ENCODE measurements at regions not wholly inside any gene's neighbourhood (a gene's known extent, or its start where the extent isn't known, plus 50 kb on each side); places are given as distances from the start of the nearest gene placed in this dataset.
A peak's percentile ranks its signal among the peaks of the same experiment; 100 is the strongest.
"Not testable (repeated sequence)": the region's sequence is repeated elsewhere in the genome, so short reads cannot be mapped to it uniquely, and the experiment has no call there.

DNA sequence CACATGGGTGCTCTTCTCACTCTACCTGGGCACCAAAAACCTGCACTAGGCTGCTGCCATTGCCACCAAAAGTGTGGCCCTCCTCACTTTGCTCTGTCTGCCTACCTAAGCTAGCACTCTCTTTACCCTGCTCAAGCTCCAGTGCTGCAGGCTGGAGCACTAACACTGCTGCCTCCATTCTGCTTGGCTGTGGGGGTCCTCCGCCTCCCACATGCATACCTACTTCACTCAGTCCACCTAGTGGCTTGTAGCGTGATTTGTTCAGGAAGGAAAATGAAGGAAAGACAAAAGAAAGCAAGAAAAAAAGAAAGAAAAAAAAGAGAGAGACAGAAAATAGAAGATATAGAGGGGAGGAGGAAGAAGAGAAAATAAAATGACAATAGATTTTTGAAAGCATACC is 1339.4 kb upstream of the CHAC2 start:
- H3K4me3 Mint-ChIP-seq: no peak overlapping the region
- H3K27me3 Mint-ChIP-seq (ENCODE audit: insufficient read depth): peaks cover 4% of the 10 kb centered on the region
- no peak for DNase-seq
- no peak overlapping the region for H3K27ac Mint-ChIP-seq
- H3K9me3 Mint-ChIP-seq: no peaks in the 10 kb centered on the region
- H3K36me3 Mint-ChIP-seq (ENCODE audit: low read depth): no peaks in the 10 kb centered on the region
- H3K4me1 Mint-ChIP-seq (ENCODE audit: low read depth): peaks cover 15% of the 10 kb centered on the region; the same call in 1 of the 2 replicates
- TF ChIP-seq, protein P1, sequence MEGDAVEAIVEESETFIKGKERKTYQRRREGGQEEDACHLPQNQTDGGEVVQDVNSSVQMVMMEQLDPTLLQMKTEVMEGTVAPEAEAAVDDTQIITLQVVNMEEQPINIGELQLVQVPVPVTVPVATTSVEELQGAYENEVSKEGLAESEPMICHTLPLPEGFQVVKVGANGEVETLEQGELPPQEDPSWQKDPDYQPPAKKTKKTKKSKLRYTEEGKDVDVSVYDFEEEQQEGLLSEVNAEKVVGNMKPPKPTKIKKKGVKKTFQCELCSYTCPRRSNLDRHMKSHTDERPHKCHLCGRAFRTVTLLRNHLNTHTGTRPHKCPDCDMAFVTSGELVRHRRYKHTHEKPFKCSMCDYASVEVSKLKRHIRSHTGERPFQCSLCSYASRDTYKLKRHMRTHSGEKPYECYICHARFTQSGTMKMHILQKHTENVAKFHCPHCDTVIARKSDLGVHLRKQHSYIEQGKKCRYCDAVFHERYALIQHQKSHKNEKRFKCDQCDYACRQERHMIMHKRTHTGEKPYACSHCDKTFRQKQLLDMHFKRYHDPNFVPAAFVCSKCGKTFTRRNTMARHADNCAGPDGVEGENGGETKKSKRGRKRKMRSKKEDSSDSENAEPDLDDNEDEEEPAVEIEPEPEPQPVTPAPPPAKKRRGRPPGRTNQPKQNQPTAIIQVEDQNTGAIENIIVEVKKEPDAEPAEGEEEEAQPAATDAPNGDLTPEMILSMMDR (IDR thresholded peaks at IDR 0.05): no peak

DNA sequence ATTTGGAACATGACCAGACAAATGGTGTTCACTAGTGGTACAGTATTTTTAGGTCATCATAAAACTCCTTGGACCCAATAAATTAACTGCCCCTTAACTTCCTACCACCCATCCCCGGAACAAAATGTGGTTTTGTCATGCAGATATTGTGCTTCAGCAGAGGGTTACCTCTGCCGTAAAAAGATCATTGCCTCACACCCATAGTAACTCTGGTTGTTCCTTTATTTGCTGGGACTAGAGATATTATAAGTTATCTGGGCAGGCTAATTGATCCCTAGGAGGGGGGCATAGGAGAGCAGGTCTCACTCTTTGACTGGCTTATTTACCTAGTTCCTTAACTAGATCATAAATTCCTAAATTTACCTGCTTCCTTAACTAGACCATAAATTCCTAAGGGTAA is 1343.9 kb upstream of the CHAC2 start:
- DNase-seq: no peak
- Mint-ChIP-seq H3K27me3 (ENCODE audit: insufficient read depth) (peaks cover 8% of the 10 kb centered on the region), H3K4me1 (ENCODE audit: low read depth) (peaks cover 13% of the 10 kb centered on the region; the same call in 1 of the 2 replicates)

DNA sequence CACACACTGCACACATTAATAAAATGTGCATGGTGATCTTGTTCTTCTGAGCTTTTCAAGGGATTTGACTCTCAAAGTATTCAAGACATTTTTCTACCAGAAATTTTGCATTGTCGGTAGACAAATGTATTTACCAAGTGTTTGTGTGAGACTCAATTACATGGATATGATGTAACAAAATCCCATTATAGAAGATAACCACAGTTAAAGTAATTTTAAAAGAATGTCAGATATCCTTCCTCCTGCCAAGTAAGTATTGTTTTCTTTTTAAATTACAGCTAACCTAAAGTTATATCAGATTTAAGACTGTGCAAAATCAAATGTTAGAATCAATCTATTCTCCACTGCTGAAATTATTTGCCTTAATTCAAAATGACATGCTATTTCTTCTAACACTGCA is 1344.5 kb upstream of the CHAC2 start:
- Mint-ChIP-seq H3K4me3 (no peak overlapping the region), H3K36me3 (ENCODE audit: low read depth) (peaks cover 12% of the 10 kb centered on the region; the same call in 1 of the 2 replicates), H3K9me3 (peaks cover 15% of the 10 kb centered on the region), H3K27ac (no peak overlapping the region), H3K4me1 (ENCODE audit: low read depth) (peaks cover 17% of the 10 kb centered on the region; the same call in 1 of the 2 replicates), H3K27me3 (ENCODE audit: insufficient read depth) (peaks cover 7% of the 10 kb centered on the region)
- TF ChIP-seq, protein P1 (IDR thresholded peaks at IDR 0.05): no peak
- no peak for DNase-seq

More for the DNA sequence above, 1343.9 kb upstream of the CHAC2 start:
- Mint-ChIP-seq H3K36me3 (ENCODE audit: low read depth) (peaks cover 12% of the 10 kb centered on the region; the same call in 1 of the 2 replicates), H3K27ac (no peak overlapping the region), H3K9me3 (peaks cover 15% of the 10 kb centered on the region), H3K4me3 (no peak overlapping the region)
- TF ChIP-seq, protein P1 (IDR thresholded peaks at IDR 0.05): no peak

DNA sequence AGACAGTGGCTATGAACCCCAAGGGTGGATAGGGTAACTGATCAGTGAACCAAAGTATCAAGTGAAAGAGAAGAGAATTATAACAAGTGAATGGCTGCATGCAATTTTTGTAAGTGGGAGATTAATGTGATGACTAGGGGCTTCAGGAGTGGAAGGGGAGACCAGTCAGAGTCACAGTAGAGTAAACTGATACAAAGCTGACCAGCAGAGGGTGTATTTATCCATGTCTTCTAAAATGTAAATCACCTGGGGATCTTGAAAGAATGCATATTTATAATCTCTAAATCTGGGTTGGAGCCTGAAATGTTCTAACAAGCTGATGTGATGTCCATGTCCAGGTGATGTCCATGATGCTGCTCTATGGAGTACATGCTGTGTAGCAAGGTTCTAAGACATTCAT is 1351.3 kb upstream of the CHAC2 start:
- Mint-ChIP-seq H3K9me3 (peaks cover 11% of the 10 kb centered on the region), H3K36me3 (ENCODE audit: low read depth) (peaks cover 8% of the 10 kb centered on the region; the same call in 1 of the 2 replicates), H3K4me1 (ENCODE audit: low read depth) (peaks cover 9% of the 10 kb centered on the region; the same call in 1 of the 2 replicates), H3K4me3 (no peak overlapping the region), H3K27me3 (ENCODE audit: insufficient read depth) (peaks cover 4% of the 10 kb centered on the region; the same call in 1 of the 2 replicates), H3K27ac (no peak overlapping the region)
- TF ChIP-seq, protein P1 (IDR thresholded peaks at IDR 0.05): peak; percentile 69
- DNase-seq: no peak

DNA sequence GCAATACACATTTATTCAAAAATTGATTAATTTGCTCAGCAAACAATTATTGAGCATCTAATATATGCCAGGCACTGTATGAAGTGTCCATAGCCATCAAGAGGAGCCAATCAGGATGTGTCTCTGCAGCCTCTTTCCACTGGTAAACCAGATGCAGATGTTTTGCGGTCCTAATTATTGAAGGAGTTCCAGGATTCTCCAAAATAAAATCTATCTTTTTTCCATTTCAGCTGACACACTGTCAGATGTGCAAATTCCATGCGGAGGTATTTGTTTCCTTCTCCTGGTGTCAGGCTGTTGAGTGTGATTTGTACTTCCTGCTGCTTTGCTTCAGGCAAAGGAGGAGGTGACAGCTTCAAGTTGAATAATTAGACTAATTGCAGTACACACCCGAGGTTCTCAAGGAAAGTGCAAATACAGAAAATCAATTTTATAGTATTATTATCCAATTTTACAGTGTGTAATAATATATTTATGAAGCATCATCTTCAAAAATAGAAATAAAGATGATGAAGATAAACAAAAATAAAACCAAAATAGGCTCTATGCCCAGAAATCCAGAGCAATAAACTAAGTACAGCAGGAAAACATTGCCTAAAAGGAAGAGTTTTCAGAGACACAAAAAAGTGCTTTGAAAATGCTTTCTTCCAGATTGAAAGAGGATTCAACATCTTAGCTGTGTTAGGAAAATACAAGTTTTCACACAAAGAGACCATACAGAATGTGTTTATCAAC is 1352.9 kb upstream of the CHAC2 start:
- Mint-ChIP-seq H3K9me3 (peaks cover 7% of the 10 kb centered on the region), H3K27me3 (ENCODE audit: insufficient read depth) (no peaks in the 10 kb centered on the region), H3K4me3 (no peak overlapping the region), H3K4me1 (ENCODE audit: low read depth) (peaks cover 9% of the 10 kb centered on the region; the same call in 1 of the 2 replicates), H3K27ac (no peak overlapping the region), H3K36me3 (ENCODE audit: low read depth) (no peaks in the 10 kb centered on the region)
- TF ChIP-seq, protein P1 (IDR thresholded peaks at IDR 0.05): no peak
- DNase-seq: no peak

DNA sequence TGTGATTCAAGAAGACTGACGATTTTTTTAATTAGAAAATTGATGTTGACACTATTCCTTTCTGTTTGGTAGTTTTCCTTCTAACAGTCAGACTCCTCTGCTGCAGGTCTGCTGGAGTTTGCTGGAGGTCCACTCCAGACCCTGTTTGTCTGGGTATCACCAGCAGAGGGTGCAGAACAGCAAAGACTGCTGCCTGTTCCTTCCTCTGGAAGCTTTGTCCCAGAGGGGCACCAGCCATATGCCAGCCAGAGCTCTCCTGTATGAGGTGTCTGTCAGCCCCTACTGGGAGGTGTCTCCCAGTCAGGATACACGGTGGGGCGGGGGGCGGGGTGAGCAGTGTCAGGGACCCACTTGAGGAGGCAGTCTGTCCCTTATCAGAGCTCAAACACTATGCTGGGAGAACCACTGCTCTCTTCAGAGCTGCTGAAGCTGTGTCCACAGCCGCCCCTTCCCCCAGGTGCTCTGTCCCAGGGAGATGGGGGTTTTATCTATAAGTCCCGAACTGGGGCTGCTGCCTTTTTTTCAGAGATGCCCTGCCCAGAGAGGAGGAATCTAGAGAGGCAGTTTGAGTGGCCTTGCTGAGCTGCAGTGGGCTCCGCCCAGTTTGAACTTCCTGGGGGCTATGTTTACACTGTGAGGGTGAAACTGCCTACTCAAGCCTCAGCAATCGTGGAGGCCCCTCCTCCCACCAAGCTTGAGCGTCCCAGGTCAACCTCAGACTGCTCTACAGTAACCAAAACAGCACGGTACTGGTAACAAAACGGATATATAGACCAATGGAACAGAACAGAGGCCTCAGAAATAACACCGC is 1358.1 kb upstream of the CHAC2 start:
- H3K9me3 Mint-ChIP-seq; DNase-seq; H3K4me3 Mint-ChIP-seq; H3K36me3 Mint-ChIP-seq (ENCODE audit: low read depth); H3K27ac Mint-ChIP-seq; H3K27me3 Mint-ChIP-seq (ENCODE audit: insufficient read depth): not testable (repeated sequence)
- H3K4me1 Mint-ChIP-seq (ENCODE audit: low read depth): peaks cover 22% of the 10 kb centered on the region

Measured in HFFc6 (cell line).